ENCODE measurements at regions not wholly inside any gene's neighbourhood (a gene's known extent, or its start where the extent isn't known, plus 50 kb on each side); places are given as distances from the start of the nearest gene placed in this dataset.

GRCh38 chr4:96228463-96228862 lies 388.6 kb downstream of the PDHA2 start:
- Histone ChIP-seq H3K27me3 (ENCODE audit: insufficient read depth, low read length) (no peaks in the 10 kb centered on the region), H3K9me3 (ENCODE audit: insufficient read depth, low read depth, low read length) (no peaks in the 10 kb centered on the region), H3K79me2 (ENCODE audit: insufficient read depth, low read length) (no peaks in the 10 kb centered on the region), H3K4me2 (ENCODE audit: low read length) (no peak overlapping the region), H3K4me1 (ENCODE audit: insufficient read depth, low read length) (no peaks in the 10 kb centered on the region), H4K20me1 (ENCODE audit: insufficient read depth, low read length) (no peaks in the 10 kb centered on the region), H3K4me3 (ENCODE audit: insufficient read depth, low read depth, low read length) (no peak overlapping the region), H2AFZ (ENCODE audit: low read depth, low read length) (no peak overlapping the region), H3K27ac (ENCODE audit: low read depth, low read length) (no peak overlapping the region), H3K9ac (ENCODE audit: low read length) (no peak overlapping the region), H3K36me3 (ENCODE audit: insufficient read depth, low read length) (no peaks in the 10 kb centered on the region)
- no peaks in the 10 kb centered on the region for H3K4me1 Mint-ChIP-seq (ENCODE audit: low read depth, unreplicated experiment)
- no peak overlapping the region for H3K4me3 Mint-ChIP-seq (ENCODE audit: unreplicated experiment)
- FAIRE-seq, result no peak
- peak overlapping the region; percentile 58 for H3K27ac Mint-ChIP-seq (ENCODE audit: unreplicated experiment)
- TF ChIP-seq CTCF (IDR thresholded peaks at IDR 0.05; ENCODE audit: insufficient read depth, low read depth, low read length) (no peak), EZH2 (IDR thresholded peaks at IDR 0.05; ENCODE audit: insufficient read depth, low read length) (no peak)
- H3K36me3 Mint-ChIP-seq (ENCODE audit: low read depth, unreplicated experiment), result no peaks in the 10 kb centered on the region
- no peak for DNase-seq (ENCODE audit: low read depth)
- H3K9me3 Mint-ChIP-seq (ENCODE audit: unreplicated experiment), result no peaks in the 10 kb centered on the region
- no peaks in the 10 kb centered on the region for H3K27me3 Mint-ChIP-seq (ENCODE audit: low read depth, unreplicated experiment)

DNA sequence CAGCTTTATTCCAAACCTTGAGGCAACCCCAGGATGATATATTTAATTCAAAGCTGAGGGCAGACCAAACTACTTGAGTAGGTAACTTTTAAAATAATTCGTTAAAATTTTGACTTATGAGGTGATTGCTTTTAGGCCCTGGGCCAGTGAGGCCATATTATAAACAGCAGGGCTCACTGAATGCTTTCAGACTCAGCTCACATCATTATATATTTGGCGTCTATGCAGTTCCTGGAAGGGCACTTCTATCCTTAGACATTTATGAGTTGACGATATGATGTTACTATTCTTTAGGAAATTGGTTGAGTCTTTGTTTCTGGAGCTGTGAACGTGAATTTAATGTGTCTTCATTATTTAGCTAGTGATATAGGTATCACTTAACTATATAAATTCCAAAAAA lies 400.1 kb downstream of the PDHA2 start:
- Mint-ChIP-seq H3K4me1 (ENCODE audit: low read depth, unreplicated experiment) (no peaks in the 10 kb centered on the region), H3K27ac (ENCODE audit: unreplicated experiment) (no peak overlapping the region), H3K27me3 (ENCODE audit: low read depth, unreplicated experiment) (no peaks in the 10 kb centered on the region), H3K4me3 (ENCODE audit: unreplicated experiment) (no peak overlapping the region), H3K9me3 (ENCODE audit: unreplicated experiment) (peaks cover 2% of the 10 kb centered on the region), H3K36me3 (ENCODE audit: low read depth, unreplicated experiment) (no peaks in the 10 kb centered on the region)
- Histone ChIP-seq H3K4me3 (ENCODE audit: insufficient read depth, low read depth, low read length) (no peak overlapping the region), H3K4me2 (ENCODE audit: low read length) (no peak overlapping the region), H3K27me3 (ENCODE audit: insufficient read depth, low read length) (no peaks in the 10 kb centered on the region), H4K20me1 (ENCODE audit: insufficient read depth, low read length) (no peaks in the 10 kb centered on the region), H3K27ac (ENCODE audit: low read depth, low read length) (no peak overlapping the region), H3K36me3 (ENCODE audit: insufficient read depth, low read length) (no peaks in the 10 kb centered on the region), H3K4me1 (ENCODE audit: insufficient read depth, low read length) (no peaks in the 10 kb centered on the region), H3K9ac (ENCODE audit: low read length) (no peak overlapping the region), H3K9me3 (ENCODE audit: insufficient read depth, low read depth, low read length) (no peaks in the 10 kb centered on the region), H2AFZ (ENCODE audit: low read depth, low read length) (no peak overlapping the region), H3K79me2 (ENCODE audit: insufficient read depth, low read length) (no peaks in the 10 kb centered on the region)
- no peak for DNase-seq (ENCODE audit: low read depth)
- TF ChIP-seq EZH2 (IDR thresholded peaks at IDR 0.05; ENCODE audit: insufficient read depth, low read length) (no peak), CTCF (IDR thresholded peaks at IDR 0.05; ENCODE audit: insufficient read depth, low read depth, low read length) (no peak)
- FAIRE-seq, result no peak

DNA sequence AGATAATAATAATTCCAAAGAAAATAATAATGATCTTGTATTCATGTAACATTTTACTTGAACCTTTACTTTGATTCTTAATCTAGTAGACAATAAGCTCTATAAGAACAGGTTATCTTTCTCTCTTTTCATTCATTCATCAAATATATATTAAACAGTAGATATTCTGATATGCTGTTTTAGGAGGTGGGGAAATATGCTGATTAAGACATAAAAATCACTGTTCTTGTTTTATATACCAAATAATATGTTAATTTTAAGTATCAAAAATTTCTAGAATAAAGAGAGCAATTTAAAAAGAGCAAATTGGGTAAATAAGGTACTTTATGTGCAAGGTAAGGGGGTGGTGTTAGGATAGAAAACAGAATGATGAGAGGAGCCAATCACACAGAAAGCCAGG lies 401.9 kb downstream of the PDHA2 start:
- H3K27me3 ChIP-seq (ENCODE audit: insufficient read depth, low read length), result no peaks in the 10 kb centered on the region
- DNase-seq (ENCODE audit: low read depth) (no peak), FAIRE-seq (no peak)
- TF ChIP-seq CTCF (IDR thresholded peaks at IDR 0.05; ENCODE audit: insufficient read depth, low read depth, low read length) (no peak), EZH2 (IDR thresholded peaks at IDR 0.05; ENCODE audit: insufficient read depth, low read length) (no peak)
- no peak overlapping the region for H3K9ac ChIP-seq (ENCODE audit: low read length)
- no peaks in the 10 kb centered on the region for H3K36me3 ChIP-seq (ENCODE audit: insufficient read depth, low read length)
- H3K9me3 ChIP-seq (ENCODE audit: insufficient read depth, low read depth, low read length), result no peaks in the 10 kb centered on the region
- H3K27ac ChIP-seq (ENCODE audit: low read depth, low read length), result no peak overlapping the region
- H2AFZ ChIP-seq (ENCODE audit: low read depth, low read length), result no peak overlapping the region
- Mint-ChIP-seq H3K4me1 (ENCODE audit: low read depth, unreplicated experiment) (no peaks in the 10 kb centered on the region), H3K36me3 (ENCODE audit: low read depth, unreplicated experiment) (no peaks in the 10 kb centered on the region), H3K27ac (ENCODE audit: unreplicated experiment) (no peak overlapping the region), H3K27me3 (ENCODE audit: low read depth, unreplicated experiment) (no peaks in the 10 kb centered on the region), H3K4me3 (ENCODE audit: unreplicated experiment) (no peak overlapping the region), H3K9me3 (ENCODE audit: unreplicated experiment) (peaks cover 2% of the 10 kb centered on the region)
- H3K79me2 ChIP-seq (ENCODE audit: insufficient read depth, low read length), result no peaks in the 10 kb centered on the region
- H4K20me1 ChIP-seq (ENCODE audit: insufficient read depth, low read length), result no peaks in the 10 kb centered on the region
- H3K4me3 ChIP-seq (ENCODE audit: insufficient read depth, low read depth, low read length), result no peak overlapping the region
- no peak overlapping the region for H3K4me2 ChIP-seq (ENCODE audit: low read length)
- no peaks in the 10 kb centered on the region for H3K4me1 ChIP-seq (ENCODE audit: insufficient read depth, low read length)
